Keratinocyte (primary cell): ENCODE measurements at regions not wholly inside any gene's neighbourhood (a gene's known extent, or its start where the extent isn't known, plus 50 kb on each side); places are given as distances from the start of the nearest gene placed in this dataset.

Source experiments
- CTCF ChIP-seq, 3 experiments: IDR thresholded peaks in 1 of 3; conservative IDR thresholded peaks in 1 of 3; optimal IDR thresholded peaks in 1 of 3; 2 replicates in 2 of 3; 3 replicates in 1 of 3; pipeline versions ENCODE3 to v1.5.1; 2011; ENCODE audit warnings: low read length in 3 of 3, mild to moderate bottlenecking in 3 of 3, moderate library complexity in 2 of 3, control low read depth in 1 of 3, inconsistent platforms in 1 of 3; ENCODE audit not compliant: insufficient read depth in 2 of 3; ENCODE audit errors: extremely low read depth in 1 of 3
- EZH2 ChIP-seq: IDR thresholded peaks from one replicate; pipeline ENCODE4 v1.6.1; 2012; ENCODE audit warnings: inconsistent platforms, mild to moderate bottlenecking, low read length, moderate library complexity

- TF ChIP-seq EZH2 (no peak), CTCF (optimal IDR thresholded peaks at IDR 0.05 in 1 of 3, IDR thresholded peaks at IDR 0.05 in 1 of 3, conservative IDR thresholded peaks at IDR 0.05 in 1 of 3; ENCODE audit: extremely low read depth in 1 of 3, insufficient read depth in 2 of 3, low read length in 3 of 3) (no peak)
Measured at GRCh38 chr10:78200686-78201085, 167.0 kb downstream of the RPS24 start.
